Stimulated activated CD8-positive, alpha-beta memory T cell treated with anti-CD3 and anti-CD28 coated beads, Interleukin-4, amount 100 ng/mL, for 48 hours (primary cell): ENCODE measurements at regions not wholly inside any gene's neighbourhood (a gene's known extent, or its start where the extent isn't known, plus 50 kb on each side); places are given as distances from the start of the nearest gene placed in this dataset.

Experiments
- DNase-seq: peaks from one replicate; pipeline ENCODE4 v3.0.0-alpha.2; 2020

DNA sequence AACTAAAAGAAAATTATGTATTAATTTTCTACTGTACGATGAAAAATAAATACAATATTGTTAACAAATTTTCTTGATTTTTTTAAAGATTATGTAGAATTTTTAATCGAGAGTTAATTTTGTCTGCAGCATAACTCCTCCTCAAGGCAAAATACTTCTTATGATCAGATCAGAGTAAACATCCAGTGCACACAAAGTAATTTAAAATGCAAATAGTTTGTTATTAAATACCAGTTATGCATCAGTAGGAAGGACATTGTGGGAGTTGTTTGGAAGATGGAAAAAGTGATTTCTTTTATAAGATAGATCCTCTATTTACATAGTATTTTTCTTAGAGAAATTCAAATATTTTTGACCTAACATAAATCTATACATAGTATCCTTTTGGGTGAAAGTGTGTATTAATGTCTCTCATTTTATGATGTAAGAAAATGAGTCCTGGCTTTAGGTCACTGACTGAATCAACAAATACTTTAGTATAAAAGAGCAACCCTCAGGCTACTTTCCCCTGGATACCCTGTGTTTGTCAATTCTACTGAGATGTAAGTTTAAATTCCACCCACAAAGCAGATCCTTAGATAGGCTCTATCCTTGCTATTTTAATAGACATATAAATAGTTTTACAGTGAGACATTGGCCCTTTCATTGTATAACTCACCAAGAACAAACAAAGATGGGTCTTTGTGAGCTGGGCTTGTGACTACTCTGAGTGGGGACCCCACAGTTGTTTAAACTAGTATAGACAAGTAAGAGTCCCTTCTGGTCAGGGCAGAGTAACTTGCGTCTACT, 1133.7 kb downstream of the GATA3 start:
- DNase-seq, result no peak

DNA sequence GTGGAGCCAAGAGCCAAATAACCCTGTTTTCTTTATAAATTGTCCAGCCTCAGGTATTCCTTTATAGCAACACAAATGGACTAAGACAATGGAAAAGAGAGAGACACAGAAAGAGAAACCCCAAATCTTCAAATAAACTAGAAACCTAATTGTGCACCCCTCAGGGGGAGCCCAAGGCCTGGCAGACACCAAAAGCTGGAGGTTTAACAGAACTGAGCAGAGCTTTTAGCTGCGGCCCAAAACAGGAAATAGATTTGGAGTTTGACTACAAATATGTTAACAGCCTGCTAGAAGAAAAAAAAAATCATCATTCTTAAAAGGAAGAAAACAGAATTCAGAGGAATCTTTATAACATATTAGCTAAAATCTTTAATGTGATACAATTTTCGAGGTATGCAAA, 1135.0 kb downstream of the GATA3 start:
- no peak for DNase-seq

DNA sequence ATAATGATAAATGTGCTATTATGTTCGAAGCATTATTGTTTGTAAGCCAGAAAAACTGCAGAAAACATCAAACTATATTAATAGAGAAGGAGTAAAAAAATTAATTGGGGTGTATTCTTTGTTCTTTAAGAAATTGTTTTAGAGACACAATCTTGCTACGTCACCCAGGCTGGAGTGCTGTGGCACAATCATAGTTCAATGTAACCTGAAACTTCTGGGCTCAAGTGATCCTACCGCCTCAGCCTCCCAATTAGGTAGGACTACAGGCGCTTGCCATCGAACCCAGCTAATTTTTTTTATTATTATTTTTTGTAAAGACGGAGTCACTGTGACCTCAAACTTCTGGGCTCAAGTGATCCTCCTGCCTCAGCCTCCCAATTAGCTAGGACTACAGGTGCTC, 1138.6 kb downstream of the GATA3 start:
- DNase-seq, result no peak

DNA sequence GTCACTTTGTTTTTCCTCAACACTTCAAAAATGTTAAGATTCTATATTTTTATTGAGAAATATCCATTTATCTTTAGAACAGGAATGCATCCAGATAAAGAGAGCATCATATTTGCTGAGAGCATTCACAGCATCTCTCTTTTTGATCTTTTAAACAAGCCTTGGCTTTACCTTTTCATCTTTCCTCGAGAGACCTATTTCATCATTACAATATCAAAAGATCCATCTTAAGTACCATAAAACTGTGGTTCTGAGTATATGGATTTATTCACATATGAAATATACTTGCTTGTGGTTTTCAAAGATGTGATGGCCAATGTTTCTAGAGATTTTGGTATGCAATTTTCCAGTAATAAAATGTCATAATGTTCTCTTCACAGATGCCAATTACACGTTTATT, 1140.9 kb downstream of the GATA3 start:
- no peak for DNase-seq

DNA sequence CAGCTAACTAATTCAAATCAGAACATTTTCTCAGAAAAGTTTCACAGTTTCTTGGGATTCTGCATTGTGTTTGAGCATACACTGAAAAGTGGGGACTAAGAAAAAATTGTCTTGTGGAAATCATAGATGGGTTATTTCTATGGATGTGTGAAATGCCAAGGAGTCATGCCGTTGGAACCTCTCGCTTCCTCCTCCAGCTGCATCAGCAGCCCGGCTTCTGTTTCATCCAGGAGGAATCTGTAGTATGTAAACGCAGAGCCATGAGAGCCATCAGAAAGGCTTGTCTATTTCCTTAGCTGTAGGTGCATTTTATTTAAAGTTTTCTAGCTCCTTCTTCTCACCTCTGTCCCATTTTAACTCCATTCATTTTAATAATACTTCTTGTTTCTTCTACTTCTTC, 1144.1 kb downstream of the GATA3 start:
- no peak for DNase-seq

DNA sequence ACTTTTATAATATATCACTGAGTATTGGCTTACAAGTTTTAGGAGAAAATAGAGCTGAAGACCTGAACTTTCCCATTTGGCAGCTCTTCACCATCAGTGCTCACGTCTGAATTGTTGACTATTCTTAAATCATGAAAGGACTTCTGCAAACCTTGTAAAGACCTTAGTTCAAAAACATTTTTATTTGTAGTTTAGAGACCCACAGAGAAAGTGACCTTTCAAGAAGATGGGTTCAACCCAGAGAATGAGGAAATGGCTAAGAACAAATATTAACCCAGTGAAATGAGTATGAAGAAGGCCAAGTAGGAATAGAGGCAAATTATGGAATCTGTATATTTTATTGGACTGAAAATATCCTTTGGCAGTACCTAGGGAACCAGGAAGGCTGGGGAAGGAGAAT, 1151.1 kb downstream of the GATA3 start:
- DNase-seq, result no peak

DNA sequence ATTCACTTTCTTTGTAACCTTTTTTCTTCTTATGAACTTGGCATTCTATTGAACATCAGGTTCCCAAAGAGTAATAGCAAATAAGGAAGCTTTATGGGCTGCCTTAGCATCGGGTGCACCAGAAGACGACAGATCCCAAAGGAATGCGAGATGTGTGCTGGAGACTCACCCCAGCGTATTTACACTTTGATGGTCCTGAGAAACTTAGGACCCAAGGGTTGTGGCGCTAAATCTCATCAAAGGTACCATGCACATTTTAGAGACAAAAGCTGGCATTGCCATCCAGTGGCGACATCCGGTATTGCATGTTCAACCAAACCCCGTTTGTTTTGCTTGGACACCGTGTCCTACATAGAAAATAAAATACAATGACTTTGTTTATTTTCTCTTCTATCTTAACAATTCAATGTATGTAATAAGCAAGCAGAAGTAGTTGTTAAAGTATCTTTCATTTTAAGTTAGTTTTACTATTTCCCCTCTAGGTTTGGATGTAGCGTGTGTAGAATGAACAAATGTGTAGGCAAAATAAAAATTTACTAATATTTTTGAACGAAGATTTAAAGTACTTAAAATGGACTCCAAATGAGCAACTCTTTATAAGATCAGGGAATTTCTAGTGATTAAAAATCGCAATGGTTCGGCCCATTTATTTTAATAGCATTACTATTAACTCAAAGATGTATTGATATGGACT, 1154.8 kb downstream of the GATA3 start:
- DNase-seq, result peak; percentile 92

DNA sequence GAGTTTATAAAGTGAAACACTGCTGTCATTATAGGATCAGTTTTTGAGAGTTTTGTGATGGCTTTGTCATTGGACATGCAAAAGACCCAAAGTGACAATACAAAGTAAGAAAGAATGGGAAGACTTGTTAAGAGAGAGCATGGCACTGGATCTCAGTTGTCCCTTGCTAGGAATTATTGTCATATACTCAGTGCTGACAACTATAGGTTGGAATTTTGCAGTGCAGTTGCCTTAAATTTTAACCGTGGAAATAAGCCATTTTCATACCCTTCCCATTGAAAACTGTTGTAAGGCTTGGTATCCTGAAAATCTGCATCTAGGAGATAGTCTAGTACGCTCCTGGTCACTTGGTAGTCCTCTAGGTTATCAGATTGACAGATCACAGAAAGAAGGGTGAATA, 1156.7 kb downstream of the GATA3 start:
- DNase-seq, result no peak

DNA sequence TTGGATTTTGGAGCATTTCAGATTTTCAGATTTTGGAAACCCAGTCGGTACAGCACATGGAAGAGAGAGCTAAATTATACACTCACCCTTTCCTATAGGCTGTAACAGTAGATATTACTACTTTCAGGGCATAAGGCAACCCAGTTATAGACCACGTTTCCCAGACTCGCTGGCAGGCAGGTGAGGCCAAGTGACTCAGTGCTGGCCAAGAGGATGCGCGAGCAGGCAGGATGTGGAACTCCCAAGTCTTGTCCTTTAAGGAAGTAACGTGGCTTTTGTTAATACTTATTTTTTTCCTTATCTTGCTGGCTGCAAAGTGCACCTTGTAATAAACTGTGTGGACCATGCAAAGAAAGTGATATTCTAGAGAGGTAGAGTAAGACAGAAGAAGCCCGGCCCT, 1160.1 kb downstream of the GATA3 start:
- no peak for DNase-seq

DNA sequence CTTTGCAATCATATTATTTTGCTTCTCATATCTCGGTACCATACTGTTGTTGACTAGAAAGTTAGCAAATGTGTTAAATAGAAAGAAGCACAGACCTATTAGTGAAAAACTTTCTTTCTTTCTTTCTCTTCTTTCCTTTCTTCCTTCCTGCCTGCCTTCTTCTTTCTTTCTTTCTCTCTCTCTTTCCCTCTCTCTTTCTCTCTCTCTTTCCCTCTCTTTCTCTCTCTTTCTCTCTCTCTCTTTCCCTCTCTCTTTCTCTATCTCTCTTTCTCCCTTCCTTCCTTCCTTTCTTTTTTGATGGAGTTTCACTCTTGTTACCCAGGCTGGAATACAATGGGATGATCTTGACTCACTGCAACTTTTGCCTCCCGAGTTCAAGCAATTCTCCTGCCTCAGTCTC, 1160.6 kb downstream of the GATA3 start:
- no peak for DNase-seq

DNA sequence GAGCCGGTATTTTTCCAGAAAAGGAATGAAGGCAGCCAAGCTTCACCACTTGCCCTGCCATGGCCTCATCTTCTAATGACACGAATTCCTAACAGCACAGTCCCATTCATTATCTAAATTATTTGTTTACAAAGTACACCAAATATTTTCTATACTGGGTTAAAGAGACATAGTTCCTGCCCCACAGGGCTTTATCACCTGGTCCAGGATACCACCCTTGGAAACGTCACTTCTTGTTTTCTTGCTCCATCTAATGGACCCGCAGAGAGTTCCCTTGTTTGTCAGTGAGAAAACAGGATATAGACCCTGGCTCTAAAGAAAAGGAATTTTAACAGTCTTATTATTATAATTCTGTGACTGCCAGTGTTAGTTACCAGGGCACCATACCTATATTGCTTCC, 1165.4 kb downstream of the GATA3 start:
- no peak for DNase-seq

DNA sequence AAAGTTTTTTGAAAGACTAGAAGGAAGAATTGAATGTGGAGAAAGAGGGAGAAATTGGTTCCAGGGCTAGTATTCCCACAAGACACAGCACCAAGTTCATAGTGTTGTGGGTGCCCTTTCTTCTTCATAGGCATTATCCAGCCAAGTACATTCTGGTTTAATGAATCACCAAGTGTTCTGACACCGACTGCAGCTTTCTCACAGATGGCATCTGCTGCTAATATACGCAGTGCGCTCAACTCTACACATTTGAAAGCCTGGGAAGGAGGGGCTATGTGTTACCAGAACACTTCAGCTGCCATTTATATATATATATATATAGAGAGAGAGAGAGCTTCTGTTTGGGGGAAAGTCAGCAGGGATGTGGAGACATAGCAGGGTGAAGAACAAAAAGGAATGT, 1168.4 kb downstream of the GATA3 start:
- DNase-seq, result no peak

DNA sequence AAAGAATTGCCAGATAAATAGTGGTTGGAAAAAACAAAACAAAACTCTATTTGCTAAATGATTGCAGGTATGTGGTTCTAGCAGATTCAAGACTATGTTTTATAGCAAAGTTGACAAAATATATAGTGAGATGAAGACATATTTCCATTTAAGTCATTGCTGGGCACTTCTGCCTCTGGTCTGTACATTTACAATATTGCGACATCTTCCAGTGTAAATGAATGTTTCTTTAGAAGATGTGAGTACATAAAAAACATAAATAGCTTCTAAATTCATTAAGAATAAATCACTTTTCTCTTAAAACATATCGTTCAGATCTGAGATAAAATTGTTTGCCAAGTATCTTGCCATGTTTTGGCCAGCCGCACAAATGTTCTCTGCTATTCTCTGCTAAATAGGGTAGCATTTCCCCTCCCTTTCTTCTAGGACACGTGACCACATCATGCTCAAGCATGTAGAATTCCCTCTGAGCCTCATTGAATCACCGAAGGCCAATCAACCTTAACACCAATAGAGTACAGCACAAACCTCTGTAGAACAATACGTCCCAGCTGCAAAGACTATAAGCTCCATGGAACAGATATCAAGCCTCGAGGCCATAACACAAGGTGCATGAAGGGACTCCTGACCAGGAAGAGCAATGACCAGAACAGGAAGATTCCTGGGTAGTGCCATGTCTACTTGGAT, 1173.3 kb downstream of the GATA3 start:
- DNase-seq, result no peak

DNA sequence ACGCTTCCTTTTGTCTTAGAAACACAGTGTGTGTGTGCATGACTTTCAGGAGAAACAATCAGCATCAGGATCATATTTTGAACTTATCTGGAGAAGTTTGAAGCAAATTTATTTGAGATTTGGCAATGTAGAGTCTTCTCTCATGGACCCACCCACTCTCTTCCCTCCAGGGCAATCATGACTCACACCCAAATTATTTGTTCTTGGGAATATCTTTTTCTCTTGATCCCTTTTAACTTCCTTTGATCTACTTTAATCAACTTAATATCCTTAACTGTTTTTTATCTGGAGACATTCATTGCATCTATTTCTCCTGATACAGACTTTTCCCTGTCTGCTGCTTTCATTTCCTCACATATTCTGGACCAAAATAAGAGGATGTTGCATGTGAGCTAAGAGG, 1174.3 kb downstream of the GATA3 start:
- no peak for DNase-seq

DNA sequence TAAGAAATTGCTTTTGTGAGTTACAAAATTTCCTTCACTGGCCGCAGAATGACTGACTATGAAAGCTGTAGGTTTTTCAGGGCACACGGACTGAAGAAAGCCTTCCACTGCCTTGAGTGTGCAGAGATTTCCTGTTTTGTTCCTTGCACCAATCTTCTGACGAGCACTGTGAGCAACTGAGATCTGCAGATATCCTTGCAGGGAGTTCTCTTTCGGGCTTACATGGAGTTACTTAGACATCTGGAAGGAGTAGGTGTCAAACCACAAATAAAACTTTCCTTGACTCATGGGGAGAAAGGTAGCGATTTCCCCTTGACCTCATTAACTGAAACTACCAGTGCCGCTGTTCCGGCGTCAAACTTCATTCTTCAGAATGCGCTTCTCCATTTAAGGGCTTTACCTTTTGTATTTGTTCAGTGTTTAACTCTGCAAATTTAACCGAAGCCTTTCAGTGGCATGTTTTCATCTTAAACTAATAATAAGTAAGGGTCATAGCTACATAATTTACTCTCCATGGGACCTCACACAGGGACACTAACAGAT, 1175.3 kb downstream of the GATA3 start:
- DNase-seq, result peak; percentile 34

DNA sequence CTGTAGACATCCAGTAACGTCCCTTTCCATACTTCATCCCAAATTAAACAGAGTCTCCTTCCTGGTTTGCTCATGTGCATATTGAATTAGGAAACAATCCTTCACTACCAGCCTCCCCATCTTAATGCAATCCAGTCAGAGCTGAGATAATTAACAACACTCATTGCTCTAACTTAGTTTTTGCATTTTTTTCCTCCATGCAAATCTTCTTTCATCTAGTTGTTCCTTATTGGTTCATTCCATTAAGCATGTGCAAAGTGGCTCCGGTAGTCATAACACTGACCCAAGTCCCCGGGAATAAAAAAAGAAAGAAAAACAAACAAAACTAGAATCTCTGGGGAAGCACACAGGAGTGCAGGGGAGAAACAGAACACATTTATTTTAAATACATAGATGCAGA, 1176.1 kb downstream of the GATA3 start:
- DNase-seq, result no peak

DNA sequence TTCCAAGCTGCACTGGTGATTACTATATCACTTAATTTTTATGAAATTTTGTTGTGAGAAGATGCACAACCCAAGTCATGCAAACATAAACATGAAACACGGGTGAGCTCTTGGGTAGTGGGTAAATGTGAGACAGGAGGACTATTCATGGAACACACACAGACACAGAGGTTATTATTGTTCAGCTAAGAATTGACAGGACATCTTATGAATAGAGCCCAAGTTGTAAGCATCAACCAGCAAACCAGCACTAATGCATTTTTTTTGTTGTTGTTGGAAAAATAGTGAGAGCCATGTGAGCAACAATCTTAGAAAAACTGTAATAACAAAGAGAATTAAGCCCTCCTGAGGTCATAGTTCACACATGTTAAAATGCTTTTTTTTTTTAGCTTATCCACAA, 1179.7 kb downstream of the GATA3 start:
- no peak for DNase-seq

DNA sequence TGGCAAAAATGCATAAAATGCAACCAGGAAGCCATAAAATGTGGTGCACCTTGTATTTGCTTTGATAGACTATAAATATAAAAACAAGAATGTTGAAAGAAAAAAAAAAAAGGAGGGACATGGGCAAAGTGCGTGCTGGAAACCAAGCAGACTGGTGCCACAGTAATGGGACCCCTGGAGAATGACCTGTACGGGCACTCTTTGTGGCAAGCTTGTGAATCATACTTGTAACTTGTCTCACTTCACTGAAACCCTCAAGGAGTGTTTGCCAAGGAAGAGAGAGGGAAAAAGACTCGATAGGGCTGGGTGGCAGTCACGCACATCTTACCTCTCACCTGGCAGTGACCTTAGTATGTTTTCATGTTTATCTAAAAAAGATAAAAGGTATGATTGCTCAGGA, 1183.6 kb downstream of the GATA3 start:
- DNase-seq, result no peak

DNA sequence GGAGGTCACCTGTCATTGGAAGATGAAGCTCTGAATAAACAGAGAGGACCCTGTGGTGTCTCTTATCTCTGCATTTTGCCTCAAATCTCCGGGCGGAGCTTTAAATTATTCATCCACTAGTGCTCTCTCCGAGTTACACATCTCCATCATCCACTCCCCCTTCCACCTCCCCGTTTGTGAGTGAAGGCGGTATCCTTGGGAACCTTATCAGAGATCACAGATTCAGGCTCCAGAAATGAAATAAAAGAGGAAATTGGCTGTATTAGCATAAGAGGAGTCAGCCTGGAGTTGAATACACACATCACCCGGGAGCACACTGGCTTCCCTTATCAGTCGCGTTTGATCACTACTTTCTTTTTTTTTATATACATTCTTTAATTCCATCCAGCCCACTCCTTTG, 1184.8 kb downstream of the GATA3 start:
- no peak for DNase-seq

DNA sequence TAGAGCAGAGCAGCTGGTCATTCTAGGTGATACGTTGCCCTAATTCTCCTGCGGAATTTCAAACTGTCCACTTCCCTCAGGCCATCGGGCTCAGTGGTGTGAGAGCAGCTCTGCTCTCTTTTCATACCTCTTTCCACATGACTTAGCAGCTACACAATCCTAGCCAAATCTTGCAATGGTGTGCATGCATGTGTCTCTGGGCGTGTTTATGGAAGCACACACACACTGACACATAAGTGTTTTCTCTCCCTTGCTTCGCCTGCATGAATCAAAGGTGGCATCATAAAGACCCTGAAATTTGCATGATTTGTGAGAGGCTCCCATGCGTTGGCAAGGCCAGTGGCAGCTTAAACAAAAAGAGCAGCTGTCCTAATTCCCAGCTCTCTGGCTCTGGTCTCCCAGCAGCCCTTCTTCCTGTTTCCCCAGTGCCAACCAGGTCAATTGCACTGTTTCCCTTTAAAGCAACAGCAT, 1189.5 kb downstream of the GATA3 start:
- no peak for DNase-seq

DNA sequence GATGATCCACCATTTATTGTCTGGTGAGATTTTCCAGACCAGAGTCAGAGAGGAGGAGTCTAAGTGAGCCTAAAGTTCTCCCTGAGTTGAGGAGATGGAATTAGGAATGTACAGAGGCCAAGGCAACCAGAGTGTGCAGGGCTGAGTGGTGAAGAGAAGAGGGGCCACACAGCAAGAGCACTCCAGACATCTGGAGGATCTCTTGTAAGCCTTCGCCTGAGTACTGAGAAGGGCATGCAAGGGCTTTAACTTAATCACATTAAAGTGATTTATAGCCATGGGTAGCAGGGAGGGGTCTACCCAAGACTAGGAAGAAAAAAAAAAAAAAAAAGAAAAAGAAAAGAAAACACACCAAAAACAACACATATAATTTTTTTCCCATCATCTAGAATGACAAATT, 1190.4 kb downstream of the GATA3 start:
- no peak for DNase-seq

DNA sequence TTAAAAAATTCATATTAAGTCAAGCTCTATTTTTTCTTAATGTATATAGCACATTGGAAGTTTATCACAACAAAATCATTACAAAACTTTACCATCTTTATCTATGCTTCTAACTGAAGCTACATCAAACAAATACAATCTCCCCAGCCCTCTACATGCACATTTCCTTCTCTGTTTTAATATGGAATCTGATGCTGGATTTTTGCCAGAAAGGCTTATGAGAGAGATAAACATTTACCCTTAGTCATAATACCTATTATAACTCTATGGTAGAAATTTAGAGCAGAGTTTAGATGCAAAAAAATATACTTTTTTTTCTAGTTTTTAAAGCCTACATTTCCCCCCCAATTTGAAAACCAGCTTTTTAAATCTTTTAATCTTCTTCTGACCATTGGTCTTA, 1198.6 kb downstream of the GATA3 start:
- no peak for DNase-seq

DNA sequence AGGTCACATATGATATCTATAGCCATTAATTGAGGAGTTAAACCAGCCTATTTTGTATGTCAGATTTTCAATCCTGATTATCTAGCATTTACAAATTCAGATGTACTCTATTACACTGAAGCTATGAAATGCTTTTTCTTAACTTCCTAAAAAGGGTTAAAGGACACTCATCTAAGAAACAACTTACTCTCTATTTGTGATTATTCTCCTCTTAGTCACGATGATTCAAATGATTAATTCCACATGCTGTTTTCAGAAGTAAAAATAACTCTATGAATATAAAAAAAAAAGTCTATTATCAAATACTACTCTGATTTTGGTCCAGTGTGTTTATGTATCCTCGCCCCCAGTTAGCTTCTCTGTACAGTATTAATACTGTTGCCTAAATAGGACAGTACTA, 1199.9 kb downstream of the GATA3 start:
- DNase-seq, result no peak

DNA sequence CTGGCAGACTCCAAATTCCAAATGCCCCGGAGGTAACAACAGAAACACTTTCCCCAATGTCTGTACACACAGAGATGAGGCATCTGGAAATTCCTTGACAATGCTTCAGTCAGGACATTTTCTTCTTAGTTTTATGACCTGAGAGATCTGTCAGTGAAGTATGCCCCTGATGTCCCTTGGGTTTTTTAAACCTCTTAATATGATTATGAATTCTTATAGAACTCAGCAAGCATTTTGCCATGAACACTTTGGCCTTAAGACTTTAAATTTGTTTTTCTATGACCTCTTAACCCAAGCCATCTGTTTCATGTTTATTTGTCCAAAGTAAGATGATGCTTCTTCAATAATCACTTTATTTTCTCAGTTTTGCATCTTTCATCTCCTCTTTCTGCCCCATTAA, 1206.2 kb downstream of the GATA3 start:
- DNase-seq, result no peak
